Adrenal gland (tissue), 9 donors: ENCODE measurements at regions not wholly inside any gene's neighbourhood (a gene's known extent, or its start where the extent isn't known, plus 50 kb on each side); places are given as distances from the start of the nearest gene placed in this dataset.

Experiments used
- DNase-seq, 7 donors: peaks; one replicate each; pipeline ENCODE4 v3.0.0-alpha.2; 2019 to 2020
- H3K27ac ChIP-seq, 5 donors: fragments of 200-600 bp; sonication (generic) in 4 of 5; 1 replicate in 3 of 5; 2 replicates in 2 of 5; pipeline versions ENCODE4 v1.5.1 to v1.8.0; 2016 to 2020; ENCODE audit warnings: mild to moderate bottlenecking in 1 of 5
- H3K27me3 ChIP-seq: fragments of 200-600 bp; 2 replicates; pipeline ENCODE4 v1.8.0; 2021
- H3K36me3 ChIP-seq, 2 donors: fragments of 200-600 bp; replicated peaks in 1 of 2; 1 replicate in 1 of 2; 2 replicates in 1 of 2; pipeline versions ENCODE4 v1.5.1 to v1.8.0; 2018 to 2022
- H3K4me1 ChIP-seq, 2 donors: fragments of 200-600 bp; replicated peaks in 1 of 2; 1 replicate in 1 of 2; 2 replicates in 1 of 2; pipeline versions ENCODE4 v1.5.1 to v1.8.0; 2018 to 2021
- H3K4me3 ChIP-seq, 4 donors: fragments of 200-600 bp; sonication (generic) in 3 of 4; one replicate each; pipeline ENCODE4 v1.5.1; 2016 to 2018
- H3K9me3 ChIP-seq, 3 donors: fragments of 200-600 bp; sonication (generic) in 1 of 3; replicated peaks in 1 of 3; 1 replicate in 2 of 3; 2 replicates in 1 of 3; pipeline versions ENCODE4 v1.5.1 to v1.8.0; 2016 to 2021
- CTCF ChIP-seq, 6 experiments: fragments of 450-650 bp in 4 of 6; fragments of 200-600 bp in 2 of 6; sonication (generic) in 1 of 6; IDR thresholded peaks; 1 replicate in 5 of 6; 2 replicates in 1 of 6; pipeline versions ENCODE4 v1.5.1 to v1.8.0; 2016 to 2021; ENCODE audit warnings: antibody characterized with exemption in 6 of 6, mild to moderate bottlenecking in 2 of 6, moderate library complexity in 1 of 6
- POLR2A ChIP-seq, 2 donors: fragments of 450-650 bp; IDR thresholded peaks; one replicate each; pipeline ENCODE4 v1.6.1; 2017; ENCODE audit warnings: antibody characterized with exemption in 2 of 2, mild to moderate bottlenecking in 2 of 2, moderate library complexity in 1 of 2
- WGBS, 4 donors: extraction: QIAGEN DNeasy Blood & Tissue Kit in 2 of 4; methylation state at CpG; one replicate each; pipeline versions ENCODE4 v1.1.5 to v1.1.7; 2013 to 2017; 5-methylcytosine and 5-hydroxymethylcytosine counted together
- intact Hi-C, 2 donors: fragments of 100-400 bp; cut with DNase I; formaldehyde crosslinking; loops; one replicate each; pipeline versions ENCODE4 v1.14.1 to v1.15.0; 2022 to 2023
- donor health status: healthy with polysubstance abuse.
- donor health status: Bipolar disorder and iron deficiency.
- donor health status: DM: yes; HTN: yes; CAD: no.
- donor health status: DM: no; HTN: no; CAD: no.
- donor health status: DM: no; HTN: no; CAD: no.

GRCh38 chr5:51109786-51110410, 273.4 kb upstream of the ISL1 start:
- TF ChIP-seq POLR2A (IDR thresholded peaks at IDR 0.05) = no peak
- Histone ChIP-seq H3K27ac (no peak overlapping the region), H3K27me3 (no peaks in the 10 kb centered on the region), H3K4me3 (no peak overlapping the region), H3K4me1 (no peaks in the 10 kb centered on the region), H3K9me3 (no peaks in the 10 kb centered on the region), H3K36me3 (no peaks in the 10 kb centered on the region)
- intact Hi-C loops = no loop called here
- WGBS, 4 donors = 39 to 60% (median 44%) methylated on average over 3 of the region's 3 CpGs
- DNase-seq = no peak

DNA sequence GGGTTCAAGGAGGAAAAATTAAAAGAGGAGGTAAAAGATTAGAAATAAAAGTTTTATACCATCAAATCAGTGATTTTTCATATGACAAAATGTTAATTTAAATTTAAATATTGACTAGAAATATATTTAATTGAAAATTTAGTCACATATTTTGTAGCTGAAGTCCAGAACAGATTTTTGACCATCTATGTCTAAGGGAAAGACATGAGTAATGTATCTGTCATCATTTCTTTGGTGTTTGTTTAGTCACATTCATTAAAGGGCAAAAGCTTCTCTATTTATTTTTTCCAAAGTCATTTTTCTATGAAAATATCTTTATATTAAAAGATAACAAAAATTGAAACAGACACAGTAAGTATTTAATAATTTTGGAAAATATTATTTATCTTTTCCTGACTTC, 252.0 kb upstream of the ISL1 start:
- H3K27ac ChIP-seq = no peak overlapping the region
- no peak overlapping the region for H3K4me3 ChIP-seq
- intact Hi-C loops = no loop called here
- H3K4me1 ChIP-seq = no peaks in the 10 kb centered on the region
- no peaks in the 10 kb centered on the region for H3K36me3 ChIP-seq
- no peak for TF ChIP-seq CTCF (IDR thresholded peaks at IDR 0.05)
- no peak for TF ChIP-seq POLR2A (IDR thresholded peaks at IDR 0.05)
- no peak for DNase-seq
- H3K27me3 ChIP-seq = no peaks in the 10 kb centered on the region
- no peaks in the 10 kb centered on the region for H3K9me3 ChIP-seq

DNA sequence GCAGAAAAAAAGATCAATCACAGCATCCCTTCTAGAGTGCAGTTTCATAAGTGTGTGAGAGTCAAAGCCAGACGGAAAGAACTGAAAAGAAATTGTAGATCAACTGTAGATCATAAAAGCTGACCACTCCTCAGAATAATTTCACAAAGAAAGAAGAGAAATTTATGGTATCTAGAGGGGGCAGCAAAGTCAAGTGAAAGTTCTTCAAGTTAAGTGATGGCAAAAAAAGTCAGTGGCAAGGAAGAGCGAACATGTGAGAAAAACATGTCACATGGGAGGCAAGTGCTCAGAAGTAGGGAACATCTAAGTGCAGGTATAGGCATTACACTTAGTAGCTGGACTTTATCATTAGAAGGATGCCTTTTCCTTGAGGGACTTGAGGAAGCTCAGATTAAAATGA, 245.1 kb upstream of the ISL1 start:
- TF ChIP-seq POLR2A (IDR thresholded peaks at IDR 0.05) = no peak
- no peak for TF ChIP-seq CTCF (IDR thresholded peaks at IDR 0.05)
- DNase-seq = no peak
- Histone ChIP-seq H3K4me3 (no peak overlapping the region), H3K4me1 (no peaks in the 10 kb centered on the region), H3K36me3 (no peaks in the 10 kb centered on the region), H3K27ac (no peak overlapping the region), H3K9me3 (no peaks in the 10 kb centered on the region), H3K27me3 (no peaks in the 10 kb centered on the region)
- intact Hi-C loops = no loop called here
- WGBS, 4 donors = 41 to 55% (median 46%) methylated on average over 2 of the region's 2 CpGs

- TF ChIP-seq CTCF (IDR thresholded peaks at IDR 0.05) (no peak), POLR2A (IDR thresholded peaks at IDR 0.05) (no peak)
- Histone ChIP-seq H3K36me3 (no peaks in the 10 kb centered on the region), H3K9me3 (no peaks in the 10 kb centered on the region), H3K4me1 (no peaks in the 10 kb centered on the region), H3K27ac (no peak overlapping the region), H3K27me3 (no peaks in the 10 kb centered on the region), H3K4me3 (no peak overlapping the region)
- no peak for DNase-seq
- intact Hi-C loops = no loop called here
- 70 to 85% (median 76%) methylated on average over 2 of the region's 2 CpGs for WGBS, 4 donors
Observed at GRCh38 chr5:51148437-51148836, 234.8 kb upstream of the ISL1 start.

GRCh38 chr5:51156222-51156621, 227.0 kb upstream of the ISL1 start:
- H3K36me3 ChIP-seq = no peaks in the 10 kb centered on the region
- H3K9me3 ChIP-seq = no peaks in the 10 kb centered on the region
- TF ChIP-seq CTCF (IDR thresholded peaks at IDR 0.05) = no peak
- no peak for TF ChIP-seq POLR2A (IDR thresholded peaks at IDR 0.05)
- no peak for DNase-seq
- H3K27me3 ChIP-seq = no peaks in the 10 kb centered on the region
- intact Hi-C loops = no loop called here
- no peaks in the 10 kb centered on the region for H3K4me1 ChIP-seq
- H3K27ac ChIP-seq = no peak overlapping the region
- no peak overlapping the region for H3K4me3 ChIP-seq
